WI38 (cell line): ENCODE measurements at regions not wholly inside any gene's neighbourhood (a gene's known extent, or its start where the extent isn't known, plus 50 kb on each side); places are given as distances from the start of the nearest gene placed in this dataset.

Source experiments
- H3K4me3 ChIP-seq: 2 replicates; pipeline ENCODE4 v1.5.1; 2011; ENCODE audit warnings: low read depth, mild to moderate bottlenecking, control low read depth, low read length
- CTCF ChIP-seq: IDR thresholded peaks from 2 replicates; pipeline ENCODE4 v1.5.1; 2012; ENCODE audit warnings: low read depth, mild to moderate bottlenecking, control low read depth, low read length

DNA sequence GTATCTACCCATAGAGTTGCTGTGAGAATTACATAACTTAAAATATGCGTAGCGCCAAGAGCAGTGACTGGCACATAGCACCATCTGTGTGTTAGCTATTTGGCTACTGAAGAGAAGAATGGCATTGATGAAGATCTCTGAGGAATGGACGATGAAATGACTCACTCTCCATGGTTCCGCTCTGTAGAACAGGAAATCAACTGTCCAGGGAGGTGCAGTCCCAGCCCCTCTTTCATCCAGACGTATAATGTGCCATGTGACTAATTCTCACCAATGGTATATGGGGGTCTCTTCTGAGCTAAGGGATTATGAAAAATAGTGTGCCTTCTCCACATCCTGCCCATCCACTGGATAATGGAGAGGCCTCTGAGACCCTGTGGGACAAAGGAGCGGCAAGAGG, 254.8 kb downstream of the CYP26B1 start:
- no peak overlapping the region for H3K4me3 ChIP-seq
- no peak for TF ChIP-seq CTCF

GRCh38 chr2:71892423-71892730, 255.3 kb downstream of the CYP26B1 start:
- TF ChIP-seq CTCF, result no peak
- H3K4me3 ChIP-seq, result no peak overlapping the region

DNA sequence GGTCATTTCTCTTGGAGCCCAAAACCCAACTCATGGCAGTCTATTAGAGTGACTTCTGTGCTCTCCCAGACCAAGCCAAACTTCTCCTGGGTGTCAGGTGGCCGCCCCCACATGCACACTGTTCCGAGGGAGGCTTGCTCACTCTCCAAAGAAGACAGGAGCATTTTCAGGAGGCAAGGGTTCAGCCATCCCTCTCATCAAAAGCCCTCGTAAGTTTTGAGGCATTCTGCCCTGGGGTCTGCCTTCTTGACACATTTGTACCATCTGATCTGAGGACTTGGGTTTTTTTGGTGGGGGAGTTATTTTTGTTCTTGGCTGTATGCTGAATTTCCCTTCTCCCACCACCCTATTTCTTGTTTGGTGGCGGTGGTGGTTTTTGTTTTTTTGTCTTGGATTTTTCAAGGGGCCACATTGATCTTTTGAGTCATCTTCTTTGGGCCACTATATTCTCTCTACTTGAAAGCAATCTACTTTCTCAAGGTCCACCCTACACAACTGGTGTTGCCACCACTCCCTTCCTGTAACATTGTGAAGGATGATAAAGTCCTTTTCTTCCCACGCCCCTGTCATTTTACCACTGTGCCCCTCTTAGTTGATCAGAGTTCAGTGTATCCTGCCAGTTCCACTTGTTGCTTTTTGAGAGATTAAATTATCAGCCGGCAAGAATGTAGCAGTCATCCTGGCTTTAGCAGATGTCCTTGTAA, 255.8 kb downstream of the CYP26B1 start:
- TF ChIP-seq CTCF, result no peak
- no peak overlapping the region for H3K4me3 ChIP-seq

DNA sequence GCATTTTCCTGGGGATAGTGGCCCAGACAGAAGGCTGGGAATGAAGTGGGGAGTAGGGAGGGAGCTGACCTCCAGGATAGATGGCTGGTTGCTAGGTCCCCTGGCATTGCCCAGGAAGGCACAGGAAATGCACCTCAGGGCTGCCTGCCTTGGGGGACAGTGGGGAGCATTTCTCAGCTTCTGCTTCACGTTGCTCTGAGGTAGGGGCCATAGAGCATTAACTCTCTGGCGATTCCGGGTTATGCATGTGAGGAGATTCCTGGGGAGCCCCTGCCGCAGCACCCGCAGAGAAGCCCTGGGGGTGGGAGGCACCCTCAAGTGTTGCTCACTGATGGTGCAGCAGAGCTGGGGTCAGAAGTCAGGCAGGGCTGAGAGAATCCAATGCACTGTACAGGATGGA, 256.5 kb downstream of the CYP26B1 start:
- no peak for TF ChIP-seq CTCF
- no peak overlapping the region for H3K4me3 ChIP-seq

DNA sequence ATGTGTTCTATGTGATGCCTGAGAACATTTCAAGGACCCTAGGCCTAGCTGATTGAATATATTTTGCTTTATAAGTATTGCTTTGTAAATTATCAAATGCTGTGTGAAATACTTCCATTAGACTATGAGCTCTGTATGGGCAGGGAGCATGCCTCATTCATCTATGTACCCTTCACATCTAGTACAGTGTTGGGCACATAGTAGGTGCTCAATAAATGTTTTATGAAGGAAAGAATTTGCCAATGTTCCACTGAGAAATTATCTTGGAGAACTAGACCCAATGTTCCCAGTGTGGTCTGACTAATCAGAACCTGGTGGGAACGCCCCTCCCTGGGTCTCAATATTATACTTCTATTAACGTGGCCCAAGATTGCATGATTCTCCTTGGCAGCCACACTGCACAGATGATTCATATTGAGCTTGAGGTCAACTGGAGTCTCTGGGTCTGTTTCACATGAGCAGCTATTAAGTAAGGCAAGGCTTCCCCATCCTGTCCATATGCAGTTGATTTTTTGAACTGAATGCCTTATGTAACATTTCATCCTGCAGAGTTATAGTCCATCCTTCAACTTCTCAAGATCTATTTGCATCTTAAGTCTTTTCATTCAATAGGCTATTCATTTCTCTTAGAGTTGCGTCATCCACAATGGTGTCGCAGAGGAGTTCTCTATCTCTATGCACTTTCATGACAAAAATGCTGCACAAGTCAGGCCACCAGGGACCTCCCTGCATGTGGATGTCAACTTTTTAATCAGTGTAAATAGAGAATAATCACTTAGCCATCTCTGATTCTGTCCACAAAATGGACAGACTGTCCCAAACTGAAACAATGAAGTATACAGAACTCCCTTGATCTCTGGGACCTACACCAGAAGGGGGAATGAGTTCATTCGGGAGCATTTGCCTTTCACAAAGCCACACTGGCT, 257.6 kb downstream of the CYP26B1 start:
- TF ChIP-seq CTCF, result no peak
- no peak overlapping the region for H3K4me3 ChIP-seq

GRCh38 chr2:71888751-71889445, 258.8 kb downstream of the CYP26B1 start:
- no peak for TF ChIP-seq CTCF
- no peak overlapping the region for H3K4me3 ChIP-seq
